ENCODE measurements at regions not wholly inside any gene's neighbourhood (a gene's known extent, or its start where the extent isn't known, plus 50 kb on each side); places are given as distances from the start of the nearest gene placed in this dataset.

DNA sequence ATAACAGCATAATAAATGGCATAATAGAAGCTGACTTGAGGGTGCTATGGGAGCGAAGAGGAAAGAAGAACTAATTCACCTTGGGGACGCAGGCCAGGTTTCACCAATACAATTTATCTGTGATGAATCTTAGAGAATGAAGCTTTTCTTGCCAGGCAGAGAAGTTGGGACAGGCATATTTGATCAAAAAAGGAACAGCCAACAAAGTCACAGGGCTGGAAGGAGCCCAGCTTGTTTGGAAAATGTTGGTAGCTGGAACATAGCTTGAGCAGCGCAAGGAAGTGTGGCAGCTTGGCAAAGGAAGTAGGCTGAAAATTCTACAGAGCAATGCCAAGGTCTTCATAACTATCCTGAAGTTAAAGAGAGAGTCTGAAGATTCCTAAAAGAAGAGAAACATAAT lies 181.5 kb upstream of the OR13F1 start:
- TF ChIP-seq, protein P1, sequence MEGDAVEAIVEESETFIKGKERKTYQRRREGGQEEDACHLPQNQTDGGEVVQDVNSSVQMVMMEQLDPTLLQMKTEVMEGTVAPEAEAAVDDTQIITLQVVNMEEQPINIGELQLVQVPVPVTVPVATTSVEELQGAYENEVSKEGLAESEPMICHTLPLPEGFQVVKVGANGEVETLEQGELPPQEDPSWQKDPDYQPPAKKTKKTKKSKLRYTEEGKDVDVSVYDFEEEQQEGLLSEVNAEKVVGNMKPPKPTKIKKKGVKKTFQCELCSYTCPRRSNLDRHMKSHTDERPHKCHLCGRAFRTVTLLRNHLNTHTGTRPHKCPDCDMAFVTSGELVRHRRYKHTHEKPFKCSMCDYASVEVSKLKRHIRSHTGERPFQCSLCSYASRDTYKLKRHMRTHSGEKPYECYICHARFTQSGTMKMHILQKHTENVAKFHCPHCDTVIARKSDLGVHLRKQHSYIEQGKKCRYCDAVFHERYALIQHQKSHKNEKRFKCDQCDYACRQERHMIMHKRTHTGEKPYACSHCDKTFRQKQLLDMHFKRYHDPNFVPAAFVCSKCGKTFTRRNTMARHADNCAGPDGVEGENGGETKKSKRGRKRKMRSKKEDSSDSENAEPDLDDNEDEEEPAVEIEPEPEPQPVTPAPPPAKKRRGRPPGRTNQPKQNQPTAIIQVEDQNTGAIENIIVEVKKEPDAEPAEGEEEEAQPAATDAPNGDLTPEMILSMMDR (IDR thresholded peaks at IDR 0.05) = no peak
- no peak for TF ChIP-seq POLR2A (IDR thresholded peaks at IDR 0.05)

All from testis (tissue), 2 donors.